ENCODE measurements at regions not wholly inside any gene's neighbourhood (a gene's known extent, or its start where the extent isn't known, plus 50 kb on each side); places are given as distances from the start of the nearest gene placed in this dataset.

- TF ChIP-seq EZH2 (IDR thresholded peaks at IDR 0.05; ENCODE audit: borderline replicate concordance, low read length) (no peak), CTCF (IDR thresholded peaks at IDR 0.05; ENCODE audit: low read length) (no peak)
- H3K79me2 ChIP-seq (ENCODE audit: insufficient read depth, low read length) = no peaks in the 10 kb centered on the region
- H4K20me1 ChIP-seq (ENCODE audit: insufficient read depth, low read length) = no peaks in the 10 kb centered on the region
- peaks cover 10% of the 10 kb centered on the region for H3K4me1 ChIP-seq (ENCODE audit: insufficient read depth, low read length, severe bottlenecking)
- H3K9ac ChIP-seq (ENCODE audit: low read length) = no peak overlapping the region
- no peak overlapping the region for H3K4me2 ChIP-seq (ENCODE audit: low read length)
- H3K4me3 ChIP-seq (ENCODE audit: low read depth, low read length, poor library complexity, severe bottlenecking) = no peak overlapping the region
- no peaks in the 10 kb centered on the region for H3K36me3 ChIP-seq (ENCODE audit: insufficient read depth, low read length)
- H2AFZ ChIP-seq (ENCODE audit: low read length) = no peak overlapping the region
- H3K27ac ChIP-seq (ENCODE audit: low read depth, low read length, poor library complexity, severe bottlenecking) = no peak overlapping the region
- H3K27me3 ChIP-seq (ENCODE audit: insufficient read depth, low read length) = no peaks in the 10 kb centered on the region; the same call in 1 of the 2 replicates
- H3F3A ChIP-seq (ENCODE audit: insufficient read depth, low read length) = no peaks in the 10 kb centered on the region
- no peaks in the 10 kb centered on the region for H3K9me3 ChIP-seq (ENCODE audit: low read length)
- H3K9me2 ChIP-seq (ENCODE audit: low read depth, low read length) = no peaks in the 10 kb centered on the region
Measured at GRCh38 chr15:77546870-77547269, 85.8 kb downstream of the LINGO1 start.

DNA sequence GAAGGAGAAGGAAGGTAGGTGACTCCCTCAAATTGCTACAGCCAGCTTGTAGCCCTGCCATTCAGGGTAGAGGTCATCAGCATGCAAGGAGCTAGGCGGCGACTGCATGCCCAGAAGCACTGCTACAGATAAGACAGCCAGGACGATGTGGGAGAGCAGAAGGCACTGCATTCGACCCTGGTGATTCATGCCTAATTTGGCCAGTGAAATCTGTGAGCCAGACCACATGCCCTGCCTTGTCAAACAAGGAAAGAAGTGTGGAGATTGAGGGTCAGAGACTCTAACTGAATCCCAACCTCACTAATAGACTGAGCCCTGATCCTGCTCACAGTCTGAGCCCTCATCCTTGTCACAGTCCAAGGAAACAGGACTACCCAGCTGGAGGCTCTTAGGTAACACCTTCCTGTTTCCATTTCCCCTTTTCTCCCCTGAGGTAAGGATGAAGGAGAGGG is 86.6 kb downstream of the LINGO1 start:
- H3K4me3 ChIP-seq (ENCODE audit: low read depth, low read length, poor library complexity, severe bottlenecking) = no peak overlapping the region
- no peaks in the 10 kb centered on the region for H3K79me2 ChIP-seq (ENCODE audit: insufficient read depth, low read length)
- H3K9me3 ChIP-seq (ENCODE audit: low read length) = no peaks in the 10 kb centered on the region
- no peaks in the 10 kb centered on the region for H4K20me1 ChIP-seq (ENCODE audit: insufficient read depth, low read length)
- peaks cover 10% of the 10 kb centered on the region for H3K4me1 ChIP-seq (ENCODE audit: insufficient read depth, low read length, severe bottlenecking)
- H3K4me2 ChIP-seq (ENCODE audit: low read length) = no peak overlapping the region
- H3K27ac ChIP-seq (ENCODE audit: low read depth, low read length, poor library complexity, severe bottlenecking) = no peak overlapping the region
- H3K9ac ChIP-seq (ENCODE audit: low read length) = no peak overlapping the region
- H2AFZ ChIP-seq (ENCODE audit: low read length) = no peak overlapping the region
- H3K36me3 ChIP-seq (ENCODE audit: insufficient read depth, low read length) = no peaks in the 10 kb centered on the region
- H3K27me3 ChIP-seq (ENCODE audit: insufficient read depth, low read length) = no peaks in the 10 kb centered on the region; the same call in 1 of the 2 replicates
- TF ChIP-seq CTCF (IDR thresholded peaks at IDR 0.05; ENCODE audit: low read length) (no peak), EZH2 (IDR thresholded peaks at IDR 0.05; ENCODE audit: borderline replicate concordance, low read length) (no peak)
- H3F3A ChIP-seq (ENCODE audit: insufficient read depth, low read length) = no peaks in the 10 kb centered on the region
- H3K9me2 ChIP-seq (ENCODE audit: low read depth, low read length) = no peaks in the 10 kb centered on the region

DNA sequence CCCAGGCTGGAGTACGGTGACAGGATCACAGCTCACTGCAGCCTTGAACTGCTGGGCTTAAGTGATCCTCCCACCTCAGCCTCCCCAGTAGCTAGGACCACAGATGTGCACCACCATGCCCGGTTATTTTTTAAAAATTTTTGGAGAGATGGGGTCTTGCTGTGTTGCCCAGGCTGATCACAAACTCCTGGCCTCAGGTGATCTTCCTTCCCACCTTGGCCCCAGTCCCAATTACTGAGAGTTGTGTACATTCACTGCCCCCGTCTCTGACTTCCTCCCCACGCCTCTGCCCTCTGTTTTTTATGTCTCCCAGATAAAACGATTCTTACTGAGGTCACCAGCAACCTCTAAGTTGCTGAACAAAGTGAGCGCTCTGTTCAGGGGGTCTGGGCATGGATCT is 87.7 kb downstream of the LINGO1 start:
- H3K9me3 ChIP-seq (ENCODE audit: low read length) = no peaks in the 10 kb centered on the region
- H3K4me1 ChIP-seq (ENCODE audit: insufficient read depth, low read length, severe bottlenecking) = peaks cover 10% of the 10 kb centered on the region
- no peaks in the 10 kb centered on the region for H4K20me1 ChIP-seq (ENCODE audit: insufficient read depth, low read length)
- H3K79me2 ChIP-seq (ENCODE audit: insufficient read depth, low read length) = no peaks in the 10 kb centered on the region
- no peaks in the 10 kb centered on the region for H3K9me2 ChIP-seq (ENCODE audit: low read depth, low read length)
- no peak overlapping the region for H3K4me3 ChIP-seq (ENCODE audit: low read depth, low read length, poor library complexity, severe bottlenecking)
- no peaks in the 10 kb centered on the region for H3K36me3 ChIP-seq (ENCODE audit: insufficient read depth, low read length)
- no peak overlapping the region for H2AFZ ChIP-seq (ENCODE audit: low read length)
- H3K9ac ChIP-seq (ENCODE audit: low read length) = no peak overlapping the region
- no peaks in the 10 kb centered on the region for H3F3A ChIP-seq (ENCODE audit: insufficient read depth, low read length)
- no peak overlapping the region for H3K27ac ChIP-seq (ENCODE audit: low read depth, low read length, poor library complexity, severe bottlenecking)
- no peak for TF ChIP-seq EZH2 (IDR thresholded peaks at IDR 0.05; ENCODE audit: borderline replicate concordance, low read length)
- no peak for TF ChIP-seq CTCF (IDR thresholded peaks at IDR 0.05; ENCODE audit: low read length)
- no peaks in the 10 kb centered on the region; the same call in 1 of the 2 replicates for H3K27me3 ChIP-seq (ENCODE audit: insufficient read depth, low read length)
- no peak overlapping the region for H3K4me2 ChIP-seq (ENCODE audit: low read length)
